GM12892 (cell line): ENCODE measurements at regions not wholly inside any gene's neighbourhood (a gene's known extent, or its start where the extent isn't known, plus 50 kb on each side); places are given as distances from the start of the nearest gene placed in this dataset.

Experiments used
- POLR2A ChIP-seq: IDR thresholded peaks from 2 replicates; pipeline ENCODE4 v1.6.1; 2011; ENCODE audit warnings: low read depth, low read length, control low read depth
- POLR2AphosphoS5 ChIP-seq: IDR thresholded peaks from 2 replicates; pipeline ENCODE4 v1.6.1; 2011; ENCODE audit warnings: low read depth, low read length, control low read depth

DNA sequence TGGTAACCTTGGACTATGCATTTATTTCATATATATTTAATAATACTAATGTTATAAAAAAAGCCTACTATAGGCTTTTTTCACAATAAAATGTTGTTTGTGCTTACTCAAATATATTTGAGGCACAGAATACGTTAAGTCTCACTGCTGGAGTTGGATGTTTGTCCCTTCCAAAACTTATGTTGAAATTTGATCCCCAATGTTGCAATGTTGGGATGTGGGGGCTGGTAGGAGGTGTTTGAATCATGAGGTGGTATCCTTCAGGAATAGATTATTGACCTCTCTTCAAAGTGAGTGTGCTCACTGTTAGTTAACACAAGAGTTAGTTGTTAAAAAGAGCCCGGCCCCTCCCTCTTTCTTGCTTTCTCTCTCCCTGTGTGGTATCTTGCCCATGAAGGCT is 1295.9 kb downstream of the JRKL start:
- TF ChIP-seq POLR2A, result no peak
- TF ChIP-seq POLR2AphosphoS5, result no peak
